PC-9 (cell line): ENCODE measurements at regions not wholly inside any gene's neighbourhood (a gene's known extent, or its start where the extent isn't known, plus 50 kb on each side); places are given as distances from the start of the nearest gene placed in this dataset.

Source experiments
- EZH2 ChIP-seq: fragments of 200-600 bp; sonication (generic); IDR thresholded peaks from 2 replicates; pipeline ENCODE4 v1.8.0; 2017; ENCODE audit warnings: antibody characterized with exemption, low read depth
- TF ChIP-seq, protein P1 (sequence below): fragments of 200-600 bp; sonication (generic); conservative IDR thresholded peaks from 2 replicates; pipeline ENCODE4 v1.6.1; 2017; ENCODE audit warnings: mixed run types, antibody characterized with exemption, mild to moderate bottlenecking, moderate library complexity

- TF ChIP-seq, protein P1, sequence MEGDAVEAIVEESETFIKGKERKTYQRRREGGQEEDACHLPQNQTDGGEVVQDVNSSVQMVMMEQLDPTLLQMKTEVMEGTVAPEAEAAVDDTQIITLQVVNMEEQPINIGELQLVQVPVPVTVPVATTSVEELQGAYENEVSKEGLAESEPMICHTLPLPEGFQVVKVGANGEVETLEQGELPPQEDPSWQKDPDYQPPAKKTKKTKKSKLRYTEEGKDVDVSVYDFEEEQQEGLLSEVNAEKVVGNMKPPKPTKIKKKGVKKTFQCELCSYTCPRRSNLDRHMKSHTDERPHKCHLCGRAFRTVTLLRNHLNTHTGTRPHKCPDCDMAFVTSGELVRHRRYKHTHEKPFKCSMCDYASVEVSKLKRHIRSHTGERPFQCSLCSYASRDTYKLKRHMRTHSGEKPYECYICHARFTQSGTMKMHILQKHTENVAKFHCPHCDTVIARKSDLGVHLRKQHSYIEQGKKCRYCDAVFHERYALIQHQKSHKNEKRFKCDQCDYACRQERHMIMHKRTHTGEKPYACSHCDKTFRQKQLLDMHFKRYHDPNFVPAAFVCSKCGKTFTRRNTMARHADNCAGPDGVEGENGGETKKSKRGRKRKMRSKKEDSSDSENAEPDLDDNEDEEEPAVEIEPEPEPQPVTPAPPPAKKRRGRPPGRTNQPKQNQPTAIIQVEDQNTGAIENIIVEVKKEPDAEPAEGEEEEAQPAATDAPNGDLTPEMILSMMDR, result no peak
- TF ChIP-seq EZH2, result no peak
Measured at GRCh38 chr22:48699511-48699910, 1128.2 kb downstream of the BRD1 start.
